K562 (cell line): ENCODE measurements at regions not wholly inside any gene's neighbourhood (a gene's known extent, or its start where the extent isn't known, plus 50 kb on each side); places are given as distances from the start of the nearest gene placed in this dataset.

Source experiments
- ATAC-seq: fragments of 200-7000 bp; cut with Tn5 transposase; 3 replicates; pipeline ENCODE4 v1.9.1; 2020; ENCODE audit warnings: moderate library complexity
- BruUV-seq: library from RNA; stranded (reverse); fragments of 400-500 nt; replicated peaks from 2 replicates; lab custom pipeline; 2021; lab: Mats Ljungman, UMichigan
- CTCF ChIA-PET: fragments of 300-600 bp; formaldehyde crosslinking; extraction: SDS; loops from one replicate; lab custom pipeline; 2021; ENCODE audit warnings: low intra/inter-chr PET ratio; lab: Yijun Ruan, JAX
- POLR2A ChIA-PET: fragments of 300-600, 350-650 bp; sonication (Branson Sonifier 250); formaldehyde crosslinking; extraction: SDS; loops from one replicate; lab custom pipeline; 2021; ENCODE audit warnings: antibody characterized with exemption, inconsistent platforms; lab: Yijun Ruan, JAX
- DNase-seq, 4 experiments: peaks; one replicate each; pipeline versions ENCODE4 v3.0.0 to v3.0.0-alpha.2; 2011 to 2018; ENCODE audit warnings: low spot score in 3 of 4, mixed read lengths in 3 of 4; ENCODE audit errors: extremely low read depth in 1 of 4
- FAIRE-seq: peaks from 2 replicates; lab custom pipeline; 2011; peaks lifted over from hg19 to GRCh38; lab: Jason Lieb, UNC
- H2AFZ ChIP-seq: 2 replicates; pipeline ENCODE4 v1.6.0; 2011; ENCODE audit warnings: low read depth, low read length, control low read depth, inconsistent platforms
- H3K27ac ChIP-seq: fragments of 200-600 bp; 3 replicates; pipeline ENCODE4 v1.8.0; 2011; ENCODE audit warnings: low read depth, mild to moderate bottlenecking, control low read depth, inconsistent platforms, low read length, moderate library complexity, mixed read lengths; ENCODE audit errors: extremely low read depth
- H3K27me3 ChIP-seq, 2 experiments: fragments of 300-600 bp in 1 of 2; 2 replicates in 1 of 2; 3 replicates in 1 of 2; pipeline versions ENCODE4 v1.6.0 to v1.8.0; 2011; ENCODE audit warnings: inconsistent platforms in 2 of 2, low read length in 2 of 2, mild to moderate bottlenecking in 1 of 2, mixed read lengths in 1 of 2, moderate library complexity in 1 of 2; ENCODE audit not compliant: control insufficient read depth in 2 of 2, insufficient read depth in 2 of 2
- H3K36me3 ChIP-seq: fragments of 300-600 bp; 3 replicates; pipeline ENCODE4 v1.8.0; 2011; ENCODE audit warnings: mild to moderate bottlenecking, low read length, inconsistent platforms; ENCODE audit not compliant: control insufficient read depth, insufficient read depth
- H3K4me1 ChIP-seq, 2 experiments: fragments of 200-600 bp in 1 of 2; replicated peaks in 1 of 2; 2 replicates in 1 of 2; 3 replicates in 1 of 2; pipeline versions ENCODE4 v1.5.1 to v1.8.0; 2011; ENCODE audit warnings: inconsistent platforms in 2 of 2, low read length in 2 of 2, mild to moderate bottlenecking in 1 of 2, mixed read lengths in 1 of 2, moderate library complexity in 1 of 2; ENCODE audit not compliant: control insufficient read depth in 2 of 2, insufficient read depth in 2 of 2
- H3K4me2 ChIP-seq: 2 replicates; pipeline ENCODE4 v1.6.1; 2011; ENCODE audit warnings: low read length, control low read depth, inconsistent platforms, mixed read lengths; ENCODE audit not compliant: insufficient read depth
- H3K4me3 ChIP-seq: fragments of 200-600 bp; sonication (generic), shearing (Covaris generic); 2 replicates; pipeline ENCODE4 v1.5.1; 2016; ENCODE audit warnings: control low read depth, inconsistent platforms
- H3K79me2 ChIP-seq: fragments of 200-600 bp; 3 replicates; pipeline ENCODE4 v1.8.0; 2011; ENCODE audit warnings: low read length, inconsistent platforms; ENCODE audit not compliant: control insufficient read depth, insufficient read depth
- H3K9ac ChIP-seq, 2 experiments: 2 replicates each; pipeline versions ENCODE4 v1.6.0 to v1.6.1; 2011; ENCODE audit warnings: low read depth in 2 of 2, low read length in 2 of 2, control low read depth in 1 of 2, inconsistent platforms in 1 of 2, mild to moderate bottlenecking in 1 of 2, mixed read lengths in 1 of 2; ENCODE audit not compliant: insufficient read depth in 1 of 2
- H3K9me1 ChIP-seq: one replicate; pipeline ENCODE4 v1.6.0; 2011; ENCODE audit warnings: inconsistent platforms, mild to moderate bottlenecking, low read length, moderate library complexity; ENCODE audit not compliant: control insufficient read depth, insufficient read depth
- H3K9me3 ChIP-seq: replicated peaks from 2 replicates; pipeline ENCODE4 v1.5.1; 2011; ENCODE audit warnings: low read depth, low read length, inconsistent platforms; ENCODE audit not compliant: control insufficient read depth, insufficient read depth
- H4K20me1 ChIP-seq: replicated peaks from 2 replicates; pipeline ENCODE4 v1.6.1; 2011; ENCODE audit warnings: low read length, inconsistent platforms, mixed read lengths; ENCODE audit not compliant: control insufficient read depth, insufficient read depth
- NFE2 ChIP-seq: IDR thresholded peaks from 2 replicates; pipeline ENCODE4 v1.6.1; 2014; ENCODE audit warnings: antibody characterized with exemption, low read depth
- PURB ChIP-seq: sonication (generic); formaldehyde crosslinking; IDR thresholded peaks from 2 replicates; pipeline ENCODE4 v1.9.0; 2021; ENCODE audit warnings: low read depth, mild to moderate bottlenecking, missing genetic modification reagents
- SETDB1 ChIP-seq: IDR thresholded peaks from one replicate; pipeline ENCODE4 v1.6.1; 2012; ENCODE audit warnings: low read length, control low read depth, inconsistent platforms
- TBP ChIP-seq: optimal IDR thresholded peaks from 2 replicates; pipeline ENCODE3; 2011; ENCODE audit warnings: low read depth, low read length, improper control_type of control experiment
- ZNF347 ChIP-seq: fragments of 450-650 bp; formaldehyde crosslinking; IDR thresholded peaks from 2 replicates; pipeline ENCODE4 v1.4.0; 2020; ENCODE audit warnings: low read depth, mild to moderate bottlenecking, moderate library complexity
- WGBS: fragments of 100-300 bp; shearing (Covaris generic); methylation state at CpG from one replicate; pipeline ENCODE4 v1.1.6; 2016; ENCODE audit warnings: low coverage, mixed read lengths; ENCODE audit not compliant: insufficient coverage; ENCODE audit errors: missing lambda C conversion rate; 5-methylcytosine and 5-hydroxymethylcytosine counted together
- in situ Hi-C: fragments of 300-500 bp; cut with MboI; formaldehyde crosslinking; loops from 4 replicates; pipeline ENCODE4 v1.15.0; 2018; ENCODE audit warnings: inconsistent platforms, mixed read lengths
- intact Hi-C: fragments of 100-400 bp; cut with micrococcal nuclease; formaldehyde crosslinking; loops from 2 replicates; pipeline ENCODE4 v1.14.2; 2022
- TF ChIP-seq, protein P1 (sequence below): fragments of 250-450 bp; sonication (Bioruptor Pico); IDR thresholded peaks from 2 replicates; pipeline ENCODE4 v1.5.0; 2021
- TF ChIP-seq, protein P2 (sequence below): fragments of 450-650 bp; formaldehyde crosslinking; IDR thresholded peaks from 2 replicates; pipeline ENCODE4 v1.4.0; 2020; ENCODE audit warnings: mild to moderate bottlenecking, mixed read lengths

DNA sequence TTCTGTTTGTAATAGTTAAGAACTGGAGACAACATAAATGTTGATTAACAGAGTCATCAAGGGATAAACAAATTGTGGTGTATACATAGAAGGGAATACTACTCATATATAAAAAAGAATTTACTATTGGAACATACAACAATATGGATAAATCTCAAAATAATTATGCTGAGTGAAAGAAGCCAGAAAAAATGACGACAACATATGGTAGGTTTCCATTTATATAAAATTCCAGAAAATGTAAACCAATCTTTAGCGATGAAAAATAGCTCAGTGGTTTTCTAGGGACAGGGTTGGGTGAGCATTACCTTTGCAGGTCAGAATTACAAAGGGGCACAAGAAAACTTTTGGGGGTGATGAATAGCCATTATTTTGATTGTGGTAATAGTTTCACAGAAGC lies 431.6 kb downstream of the PTPRU start:
- TF ChIP-seq SETDB1, result no peak
- no peak for TF ChIP-seq NFE2
- TF ChIP-seq PURB, result no peak
- no TSS peak for BruUV-seq
- Histone ChIP-seq H4K20me1 (no peaks in the 10 kb centered on the region), H2AFZ (no peak overlapping the region), H3K36me3 (no peaks in the 10 kb centered on the region), H3K9ac (no peak overlapping the region), H3K4me2 (no peak overlapping the region), H3K79me2 (no peaks in the 10 kb centered on the region), H3K4me3 (no peak overlapping the region), H3K9me3 (no peaks in the 10 kb centered on the region), H3K27ac (no peak overlapping the region), H3K9me1 (no peaks in the 10 kb centered on the region), H3K4me1 (no peaks in the 10 kb centered on the region; a peak in 1 of 5 replicates), H3K27me3 (no peaks in the 10 kb centered on the region)
- in situ Hi-C loops, result no loop called here
- ChIA-PET CTCF (no interaction called here), POLR2A (no interaction called here)
- DNase-seq, result no peak
- ATAC-seq, result no peak
- FAIRE-seq, result no peak
- WGBS, result 0% methylated on average over 2 of the region's 2 CpGs
- intact Hi-C loops, result no loop called here

DNA sequence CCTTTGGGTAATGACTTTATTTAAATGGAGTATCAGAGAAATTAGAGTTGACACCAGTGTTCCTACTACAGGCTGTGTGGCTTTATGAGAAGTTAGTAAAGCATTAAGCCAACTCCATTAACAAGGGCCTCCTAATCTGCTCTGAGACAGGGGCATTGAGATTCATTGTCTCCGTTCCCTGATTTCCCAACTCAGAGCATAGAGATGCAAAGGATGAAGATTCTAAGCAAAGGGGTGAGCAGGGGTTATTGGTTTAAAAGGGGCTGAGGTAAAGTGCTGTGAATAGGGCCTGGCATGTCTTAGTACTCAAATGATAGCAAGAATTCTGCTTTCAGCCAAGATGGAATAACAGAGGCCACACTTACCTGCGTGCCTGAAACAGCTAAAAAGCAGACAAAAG lies 428.4 kb downstream of the PTPRU start:
- no TSS peak for BruUV-seq
- in situ Hi-C loops (no loop called here), intact Hi-C loops (no loop called here)
- ChIA-PET POLR2A (interaction anchor here (0.5 to 1.2 kb wide), 2 partner anchors 11 to 26 kb away, joined by 3 read pairs; no protein-coding TSS in a partner anchor), CTCF (no interaction called here)
- Histone ChIP-seq H3K4me3 (no peak overlapping the region), H3K27ac (no peak overlapping the region), H3K9ac (no peak overlapping the region), H3K36me3 (no peaks in the 10 kb centered on the region), H3K79me2 (no peaks in the 10 kb centered on the region), H3K4me1 (no peaks in the 10 kb centered on the region), H3K9me1 (no peaks in the 10 kb centered on the region), H3K27me3 (no peaks in the 10 kb centered on the region), H2AFZ (no peak overlapping the region), H4K20me1 (no peaks in the 10 kb centered on the region), H3K9me3 (no peaks in the 10 kb centered on the region), H3K4me2 (no peak overlapping the region)
- ATAC-seq (no peak), DNase-seq (no peak), FAIRE-seq (no peak)
- TF ChIP-seq ZNF347 (CRISPR knock-in tag) (no peak), TBP (no peak)
- TF ChIP-seq, protein P1, sequence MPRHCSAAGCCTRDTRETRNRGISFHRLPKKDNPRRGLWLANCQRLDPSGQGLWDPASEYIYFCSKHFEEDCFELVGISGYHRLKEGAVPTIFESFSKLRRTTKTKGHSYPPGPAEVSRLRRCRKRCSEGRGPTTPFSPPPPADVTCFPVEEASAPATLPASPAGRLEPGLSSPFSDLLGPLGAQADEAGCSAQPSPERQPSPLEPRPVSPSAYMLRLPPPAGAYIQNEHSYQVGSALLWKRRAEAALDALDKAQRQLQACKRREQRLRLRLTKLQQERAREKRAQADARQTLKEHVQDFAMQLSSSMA, result no peak
- TF ChIP-seq, protein P2, sequence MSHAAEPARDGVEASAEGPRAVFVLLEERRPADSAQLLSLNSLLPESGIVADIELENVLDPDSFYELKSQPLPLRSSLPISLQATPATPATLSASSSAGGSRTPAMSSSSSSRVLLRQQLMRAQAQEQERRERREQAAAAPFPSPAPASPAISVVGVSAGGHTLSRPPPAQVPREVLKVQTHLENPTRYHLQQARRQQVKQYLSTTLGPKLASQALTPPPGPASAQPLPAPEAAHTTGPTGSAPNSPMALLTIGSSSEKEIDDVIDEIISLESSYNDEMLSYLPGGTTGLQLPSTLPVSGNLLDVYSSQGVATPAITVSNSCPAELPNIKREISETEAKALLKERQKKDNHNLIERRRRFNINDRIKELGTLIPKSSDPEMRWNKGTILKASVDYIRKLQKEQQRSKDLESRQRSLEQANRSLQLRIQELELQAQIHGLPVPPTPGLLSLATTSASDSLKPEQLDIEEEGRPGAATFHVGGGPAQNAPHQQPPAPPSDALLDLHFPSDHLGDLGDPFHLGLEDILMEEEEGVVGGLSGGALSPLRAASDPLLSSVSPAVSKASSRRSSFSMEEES (CRISPR knock-in tag), result no peak
- 0% methylated on average over 2 of the region's 2 CpGs for WGBS
